ENCODE measurements at regions not wholly inside any gene's neighbourhood (a gene's known extent, or its start where the extent isn't known, plus 50 kb on each side); places are given as distances from the start of the nearest gene placed in this dataset.

DNA sequence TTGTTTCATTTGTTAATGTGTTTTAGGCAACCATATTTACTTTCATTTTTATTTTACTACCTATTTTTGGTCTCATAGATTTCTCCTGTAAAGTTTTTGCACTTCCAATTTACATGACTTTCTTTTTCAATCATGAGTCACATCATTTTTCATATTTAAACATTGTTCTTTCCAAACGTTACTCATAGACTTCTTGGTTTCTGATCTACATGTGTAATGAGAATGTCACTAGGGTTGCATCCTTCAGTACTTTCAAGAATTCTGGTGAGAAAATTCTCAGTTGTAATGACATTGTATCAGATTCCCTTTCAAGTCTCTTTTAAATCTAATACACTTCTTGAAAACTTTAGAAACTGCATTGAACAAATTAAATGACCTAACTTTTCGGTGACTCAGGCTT is 991.7 kb downstream of the EFNB2 start:
- H4K20me1 ChIP-seq (replicated peaks; ENCODE audit: insufficient read depth) = no peaks in the 10 kb centered on the region
- H3K4me2 ChIP-seq = no peak overlapping the region
- ATAC-seq = no peak
- DNase-seq (ENCODE audit: low spot score) = no peak
- no peaks in the 10 kb centered on the region for H3F3A ChIP-seq (replicated peaks; ENCODE audit: low read depth)
- Mint-ChIP-seq H3K27me3 (ENCODE audit: insufficient read depth, low read depth, poor library complexity) (no peaks in the 10 kb centered on the region), H3K36me3 (ENCODE audit: low read depth) (no peaks in the 10 kb centered on the region), H3K27ac (no peak overlapping the region), H3K4me3 (no peak overlapping the region), H3K9me3 (no peaks in the 10 kb centered on the region), H3K4me1 (no peaks in the 10 kb centered on the region)
- no peaks in the 10 kb centered on the region for H3K27me3 ChIP-seq (ENCODE audit: insufficient read depth)
- H2AFZ ChIP-seq = no peak overlapping the region
- no peak overlapping the region for H3K4me3 ChIP-seq
- H3K27ac ChIP-seq (ENCODE audit: low read depth) = no peak overlapping the region
- no peaks in the 10 kb centered on the region for H3K4me1 ChIP-seq (ENCODE audit: insufficient read depth)
- no peaks in the 10 kb centered on the region for H3K36me3 ChIP-seq (ENCODE audit: insufficient read depth)
- H3K79me2 ChIP-seq (replicated peaks; ENCODE audit: insufficient read depth) = no peaks in the 10 kb centered on the region
- H3K9me2 ChIP-seq (ENCODE audit: insufficient read depth) = no peaks in the 10 kb centered on the region; the same call in none of the 2 replicates
- TF ChIP-seq, protein P1, sequence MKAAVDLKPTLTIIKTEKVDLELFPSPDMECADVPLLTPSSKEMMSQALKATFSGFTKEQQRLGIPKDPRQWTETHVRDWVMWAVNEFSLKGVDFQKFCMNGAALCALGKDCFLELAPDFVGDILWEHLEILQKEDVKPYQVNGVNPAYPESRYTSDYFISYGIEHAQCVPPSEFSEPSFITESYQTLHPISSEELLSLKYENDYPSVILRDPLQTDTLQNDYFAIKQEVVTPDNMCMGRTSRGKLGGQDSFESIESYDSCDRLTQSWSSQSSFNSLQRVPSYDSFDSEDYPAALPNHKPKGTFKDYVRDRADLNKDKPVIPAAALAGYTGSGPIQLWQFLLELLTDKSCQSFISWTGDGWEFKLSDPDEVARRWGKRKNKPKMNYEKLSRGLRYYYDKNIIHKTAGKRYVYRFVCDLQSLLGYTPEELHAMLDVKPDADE (IDR thresholded peaks at IDR 0.05) = no peak

DNA sequence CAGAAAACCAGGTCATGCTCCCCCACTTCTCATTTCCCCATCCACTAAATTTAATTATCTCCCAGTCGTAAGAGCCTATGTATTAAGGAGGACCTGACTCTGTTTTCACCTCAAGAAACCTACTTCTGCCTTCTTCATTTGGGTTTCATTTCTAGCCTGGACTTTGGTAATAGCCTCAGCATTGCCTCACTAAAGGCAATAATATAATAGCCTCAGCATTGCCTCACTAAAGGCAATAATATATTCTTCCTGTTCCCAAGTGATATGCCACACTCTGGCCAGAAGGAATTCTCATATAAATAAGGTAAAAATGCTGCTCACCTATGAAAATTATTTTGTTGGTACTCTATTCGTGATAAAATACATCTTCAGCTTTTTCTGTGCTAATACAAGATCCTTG is 993.9 kb downstream of the EFNB2 start:
- no peaks in the 10 kb centered on the region for H3K27me3 Mint-ChIP-seq (ENCODE audit: insufficient read depth, low read depth, poor library complexity)
- no peak overlapping the region for H3K27ac ChIP-seq (ENCODE audit: low read depth)
- H2AFZ ChIP-seq = no peak overlapping the region
- H3K36me3 Mint-ChIP-seq (ENCODE audit: low read depth) = no peaks in the 10 kb centered on the region
- H3F3A ChIP-seq (replicated peaks; ENCODE audit: low read depth) = no peaks in the 10 kb centered on the region
- H3K27me3 ChIP-seq (ENCODE audit: insufficient read depth) = no peaks in the 10 kb centered on the region
- H3K4me1 ChIP-seq (ENCODE audit: insufficient read depth) = peaks cover 10% of the 10 kb centered on the region
- no peak for ATAC-seq
- H3K4me3 ChIP-seq = no peak overlapping the region
- no peak overlapping the region for H3K4me3 Mint-ChIP-seq
- no peaks in the 10 kb centered on the region; the same call in none of the 2 replicates for H3K9me2 ChIP-seq (ENCODE audit: insufficient read depth)
- no peaks in the 10 kb centered on the region for H3K9me3 Mint-ChIP-seq
- no peak for DNase-seq (ENCODE audit: low spot score)
- no peak overlapping the region for H3K4me2 ChIP-seq
- H4K20me1 ChIP-seq (replicated peaks; ENCODE audit: insufficient read depth) = no peaks in the 10 kb centered on the region
- no peak overlapping the region for H3K27ac Mint-ChIP-seq
- H3K79me2 ChIP-seq (replicated peaks; ENCODE audit: insufficient read depth) = no peaks in the 10 kb centered on the region
- peaks cover 9% of the 10 kb centered on the region for H3K4me1 Mint-ChIP-seq
- H3K36me3 ChIP-seq (ENCODE audit: insufficient read depth) = no peaks in the 10 kb centered on the region
- TF ChIP-seq POLR2AphosphoS5 (IDR thresholded peaks at IDR 0.05; ENCODE audit: low read depth) = no peak
- TF ChIP-seq, protein P2, sequence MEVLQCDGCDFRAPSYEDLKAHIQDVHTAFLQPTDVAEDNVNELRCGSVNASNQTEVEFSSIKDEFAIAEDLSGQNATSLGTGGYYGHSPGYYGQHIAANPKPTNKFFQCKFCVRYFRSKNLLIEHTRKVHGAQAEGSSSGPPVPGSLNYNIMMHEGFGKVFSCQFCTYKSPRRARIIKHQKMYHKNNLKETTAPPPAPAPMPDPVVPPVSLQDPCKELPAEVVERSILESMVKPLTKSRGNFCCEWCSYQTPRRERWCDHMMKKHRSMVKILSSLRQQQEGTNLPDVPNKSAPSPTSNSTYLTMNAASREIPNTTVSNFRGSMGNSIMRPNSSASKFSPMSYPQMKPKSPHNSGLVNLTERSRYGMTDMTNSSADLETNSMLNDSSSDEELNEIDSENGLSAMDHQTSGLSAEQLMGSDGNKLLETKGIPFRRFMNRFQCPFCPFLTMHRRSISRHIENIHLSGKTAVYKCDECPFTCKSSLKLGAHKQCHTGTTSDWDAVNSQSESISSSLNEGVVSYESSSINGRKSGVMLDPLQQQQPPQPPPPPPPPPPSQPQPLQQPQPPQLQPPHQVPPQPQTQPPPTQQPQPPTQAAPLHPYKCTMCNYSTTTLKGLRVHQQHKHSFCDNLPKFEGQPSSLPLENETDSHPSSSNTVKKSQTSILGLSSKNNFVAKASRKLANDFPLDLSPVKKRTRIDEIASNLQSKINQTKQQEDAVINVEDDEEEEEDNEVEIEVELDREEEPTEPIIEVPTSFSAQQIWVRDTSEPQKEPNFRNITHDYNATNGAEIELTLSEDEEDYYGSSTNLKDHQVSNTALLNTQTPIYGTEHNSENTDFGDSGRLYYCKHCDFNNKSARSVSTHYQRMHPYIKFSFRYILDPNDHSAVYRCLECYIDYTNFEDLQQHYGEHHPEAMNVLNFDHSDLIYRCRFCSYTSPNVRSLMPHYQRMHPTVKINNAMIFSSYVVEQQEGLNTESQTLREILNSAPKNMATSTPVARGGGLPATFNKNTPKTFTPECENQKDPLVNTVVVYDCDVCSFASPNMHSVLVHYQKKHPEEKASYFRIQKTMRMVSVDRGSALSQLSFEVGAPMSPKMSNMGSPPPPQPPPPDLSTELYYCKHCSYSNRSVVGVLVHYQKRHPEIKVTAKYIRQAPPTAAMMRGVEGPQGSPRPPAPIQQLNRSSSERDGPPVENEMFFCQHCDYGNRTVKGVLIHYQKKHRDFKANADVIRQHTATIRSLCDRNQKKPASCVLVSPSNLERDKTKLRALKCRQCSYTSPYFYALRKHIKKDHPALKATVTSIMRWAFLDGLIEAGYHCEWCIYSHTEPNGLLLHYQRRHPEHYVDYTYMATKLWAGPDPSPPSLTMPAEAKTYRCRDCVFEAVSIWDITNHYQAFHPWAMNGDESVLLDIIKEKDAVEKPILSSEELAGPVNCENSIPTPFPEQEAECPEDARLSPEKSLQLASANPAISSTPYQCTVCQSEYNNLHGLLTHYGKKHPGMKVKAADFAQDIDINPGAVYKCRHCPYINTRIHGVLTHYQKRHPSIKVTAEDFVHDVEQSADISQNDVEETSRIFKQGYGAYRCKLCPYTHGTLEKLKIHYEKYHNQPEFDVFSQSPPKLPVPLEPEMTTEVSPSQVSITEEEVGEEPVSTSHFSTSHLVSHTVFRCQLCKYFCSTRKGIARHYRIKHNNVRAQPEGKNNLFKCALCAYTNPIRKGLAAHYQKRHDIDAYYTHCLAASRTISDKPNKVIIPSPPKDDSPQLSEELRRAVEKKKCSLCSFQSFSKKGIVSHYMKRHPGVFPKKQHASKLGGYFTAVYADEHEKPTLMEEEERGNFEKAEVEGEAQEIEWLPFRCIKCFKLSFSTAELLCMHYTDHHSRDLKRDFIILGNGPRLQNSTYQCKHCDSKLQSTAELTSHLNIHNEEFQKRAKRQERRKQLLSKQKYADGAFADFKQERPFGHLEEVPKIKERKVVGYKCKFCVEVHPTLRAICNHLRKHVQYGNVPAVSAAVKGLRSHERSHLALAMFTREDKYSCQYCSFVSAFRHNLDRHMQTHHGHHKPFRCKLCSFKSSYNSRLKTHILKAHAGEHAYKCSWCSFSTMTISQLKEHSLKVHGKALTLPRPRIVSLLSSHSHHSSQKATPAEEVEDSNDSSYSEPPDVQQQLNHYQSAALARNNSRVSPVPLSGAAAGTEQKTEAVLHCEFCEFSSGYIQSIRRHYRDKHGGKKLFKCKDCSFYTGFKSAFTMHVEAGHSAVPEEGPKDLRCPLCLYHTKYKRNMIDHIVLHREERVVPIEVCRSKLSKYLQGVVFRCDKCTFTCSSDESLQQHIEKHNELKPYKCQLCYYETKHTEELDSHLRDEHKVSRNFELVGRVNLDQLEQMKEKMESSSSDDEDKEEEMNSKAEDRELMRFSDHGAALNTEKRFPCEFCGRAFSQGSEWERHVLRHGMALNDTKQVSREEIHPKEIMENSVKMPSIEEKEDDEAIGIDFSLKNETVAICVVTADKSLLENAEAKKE (CRISPR knock-in tag; IDR thresholded peaks at IDR 0.05) = no peak
- TF ChIP-seq CREB1 (CRISPR knock-in tag; IDR thresholded peaks at IDR 0.05; ENCODE audit: low read depth) = no peak
- TF ChIP-seq, protein P3, sequence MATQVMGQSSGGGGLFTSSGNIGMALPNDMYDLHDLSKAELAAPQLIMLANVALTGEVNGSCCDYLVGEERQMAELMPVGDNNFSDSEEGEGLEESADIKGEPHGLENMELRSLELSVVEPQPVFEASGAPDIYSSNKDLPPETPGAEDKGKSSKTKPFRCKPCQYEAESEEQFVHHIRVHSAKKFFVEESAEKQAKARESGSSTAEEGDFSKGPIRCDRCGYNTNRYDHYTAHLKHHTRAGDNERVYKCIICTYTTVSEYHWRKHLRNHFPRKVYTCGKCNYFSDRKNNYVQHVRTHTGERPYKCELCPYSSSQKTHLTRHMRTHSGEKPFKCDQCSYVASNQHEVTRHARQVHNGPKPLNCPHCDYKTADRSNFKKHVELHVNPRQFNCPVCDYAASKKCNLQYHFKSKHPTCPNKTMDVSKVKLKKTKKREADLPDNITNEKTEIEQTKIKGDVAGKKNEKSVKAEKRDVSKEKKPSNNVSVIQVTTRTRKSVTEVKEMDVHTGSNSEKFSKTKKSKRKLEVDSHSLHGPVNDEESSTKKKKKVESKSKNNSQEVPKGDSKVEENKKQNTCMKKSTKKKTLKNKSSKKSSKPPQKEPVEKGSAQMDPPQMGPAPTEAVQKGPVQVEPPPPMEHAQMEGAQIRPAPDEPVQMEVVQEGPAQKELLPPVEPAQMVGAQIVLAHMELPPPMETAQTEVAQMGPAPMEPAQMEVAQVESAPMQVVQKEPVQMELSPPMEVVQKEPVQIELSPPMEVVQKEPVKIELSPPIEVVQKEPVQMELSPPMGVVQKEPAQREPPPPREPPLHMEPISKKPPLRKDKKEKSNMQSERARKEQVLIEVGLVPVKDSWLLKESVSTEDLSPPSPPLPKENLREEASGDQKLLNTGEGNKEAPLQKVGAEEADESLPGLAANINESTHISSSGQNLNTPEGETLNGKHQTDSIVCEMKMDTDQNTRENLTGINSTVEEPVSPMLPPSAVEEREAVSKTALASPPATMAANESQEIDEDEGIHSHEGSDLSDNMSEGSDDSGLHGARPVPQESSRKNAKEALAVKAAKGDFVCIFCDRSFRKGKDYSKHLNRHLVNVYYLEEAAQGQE (IDR thresholded peaks at IDR 0.05; ENCODE audit: unreplicated experiment) = no peak
- no peak for TF ChIP-seq EZH2phosphoT487 (IDR thresholded peaks at IDR 0.05; ENCODE audit: unreplicated experiment)
- TF ChIP-seq STAT1 (IDR thresholded peaks at IDR 0.05; ENCODE audit: unreplicated experiment) = no peak
- no peak for TF ChIP-seq ZNF114 (CRISPR knock-in tag; IDR thresholded peaks at IDR 0.05)
- no peak for TF ChIP-seq NANOG (IDR thresholded peaks at IDR 0.05; ENCODE audit: borderline replicate concordance)
- TF ChIP-seq, protein P1 (IDR thresholded peaks at IDR 0.05) = no peak
- TF ChIP-seq EZH2 (IDR thresholded peaks at IDR 0.05; ENCODE audit: low read depth, unreplicated experiment) = no peak
- no peak for TF ChIP-seq JUNB (IDR thresholded peaks at IDR 0.05; ENCODE audit: unreplicated experiment)

Data from GM23338 (cell line).